ENCODE measurements at regions not wholly inside any gene's neighbourhood (a gene's known extent, or its start where the extent isn't known, plus 50 kb on each side); places are given as distances from the start of the nearest gene placed in this dataset.
A peak's percentile ranks its signal among the peaks of the same experiment; 100 is the strongest.
"Not testable (repeated sequence)": the region's sequence is repeated elsewhere in the genome, so short reads cannot be mapped to it uniquely, and the experiment has no call there.

DNA sequence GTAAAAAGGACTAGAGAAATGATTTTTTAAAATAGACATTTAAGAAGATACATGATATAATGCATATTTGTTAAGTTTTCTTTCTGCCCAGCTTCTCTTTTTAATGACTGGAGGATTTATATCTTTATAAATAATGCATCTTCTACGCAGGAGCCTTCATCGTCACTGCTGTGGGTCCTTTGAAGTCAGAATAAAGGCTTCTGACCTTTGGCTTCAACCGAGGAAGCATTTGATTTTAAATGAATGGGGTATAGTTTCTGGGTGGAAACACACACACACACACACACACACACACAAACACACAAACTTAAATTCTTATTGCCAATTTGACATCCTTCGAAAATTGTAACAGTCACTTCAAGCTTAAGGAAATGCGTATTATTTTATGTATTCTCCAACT lies 690.9 kb downstream of the BRINP3 start:
- no peaks in the 10 kb centered on the region for H3K9me3 ChIP-seq (ENCODE audit: control insufficient read depth, insufficient read depth, low read length)
- no CpG with 5 or more reads among the region's 5 CpGs for WGBS (ENCODE audit: insufficient coverage, insufficient read length)
- DNase-seq (ENCODE audit: low read depth, low spot score): no peak
- H3K4me1 ChIP-seq (ENCODE audit: control insufficient read depth, insufficient read depth, low read length): no peaks in the 10 kb centered on the region
- no peak overlapping the region for H3K4me3 ChIP-seq (ENCODE audit: low read length)
- H3K27me3 ChIP-seq (ENCODE audit: control insufficient read depth, insufficient read depth, low read length): no peaks in the 10 kb centered on the region
- H3K36me3 ChIP-seq (ENCODE audit: control insufficient read depth, insufficient read depth, low read length): no peaks in the 10 kb centered on the region
- H3K27ac ChIP-seq (ENCODE audit: low read length): no peak overlapping the region

DNA sequence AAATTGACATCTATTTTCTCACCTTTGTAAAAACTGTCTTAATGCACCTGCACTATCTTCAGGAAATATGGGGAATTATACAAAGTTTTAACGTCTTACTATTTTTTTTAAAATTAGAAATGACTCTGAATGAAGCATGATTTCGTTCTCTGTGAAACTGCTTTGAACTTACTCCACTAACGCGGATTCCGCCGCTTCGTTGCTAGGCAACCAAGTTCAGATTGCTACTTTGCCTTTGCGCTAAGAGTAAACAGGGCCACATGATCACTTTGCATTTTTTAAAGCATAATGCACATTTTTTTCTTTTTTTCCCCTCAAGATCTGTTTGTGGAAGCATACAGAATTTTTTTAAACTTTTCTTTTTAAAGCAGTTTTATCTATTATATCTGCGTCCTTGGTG lies 690.5 kb downstream of the BRINP3 start:
- Histone ChIP-seq H3K4me3 (ENCODE audit: low read length) (no peak overlapping the region), H3K9me3 (ENCODE audit: control insufficient read depth, insufficient read depth, low read length) (no peaks in the 10 kb centered on the region), H3K27ac (ENCODE audit: low read length) (no peak overlapping the region), H3K36me3 (ENCODE audit: control insufficient read depth, insufficient read depth, low read length) (no peaks in the 10 kb centered on the region), H3K4me1 (ENCODE audit: control insufficient read depth, insufficient read depth, low read length) (no peaks in the 10 kb centered on the region), H3K27me3 (ENCODE audit: control insufficient read depth, insufficient read depth, low read length) (no peaks in the 10 kb centered on the region)
- DNase-seq (ENCODE audit: low read depth, low spot score): peak; percentile 18
- WGBS (ENCODE audit: insufficient coverage, insufficient read length): no CpG with 5 or more reads among the region's 9 CpGs

DNA sequence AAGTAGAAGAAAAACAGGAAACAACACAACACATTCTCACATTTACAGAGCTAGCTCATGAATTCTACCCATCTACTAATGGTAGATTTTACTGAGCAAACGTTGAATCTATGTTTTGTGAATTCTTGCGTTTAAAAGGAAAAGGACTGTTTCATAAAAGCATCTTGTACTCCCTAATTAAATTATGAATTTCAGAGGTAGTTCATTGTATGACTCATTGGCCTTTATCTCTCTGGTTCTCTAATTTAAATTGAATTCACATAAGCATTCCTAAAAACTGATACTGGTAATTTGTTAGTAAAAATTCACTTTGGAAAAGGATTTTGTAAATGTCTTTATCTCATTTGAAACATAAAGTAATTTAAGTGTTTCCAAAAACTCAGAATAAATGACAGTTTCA lies 687.3 kb downstream of the BRINP3 start:
- WGBS (ENCODE audit: insufficient coverage, insufficient read length): no CpG with 5 or more reads among the region's 2 CpGs
- H3K27me3 ChIP-seq (ENCODE audit: control insufficient read depth, insufficient read depth, low read length): no peaks in the 10 kb centered on the region

GRCh38 chr1:189803364-189803763 lies 674.3 kb downstream of the BRINP3 start:
- peak; percentile 9 for DNase-seq (ENCODE audit: low read depth, low spot score)
- Histone ChIP-seq H3K36me3 (ENCODE audit: control insufficient read depth, insufficient read depth, low read length) (no peaks in the 10 kb centered on the region), H3K4me1 (ENCODE audit: control insufficient read depth, insufficient read depth, low read length) (no peaks in the 10 kb centered on the region), H3K27me3 (ENCODE audit: control insufficient read depth, insufficient read depth, low read length) (no peaks in the 10 kb centered on the region), H3K9me3 (ENCODE audit: control insufficient read depth, insufficient read depth, low read length) (no peaks in the 10 kb centered on the region), H3K27ac (ENCODE audit: low read length) (no peak overlapping the region), H3K4me3 (ENCODE audit: low read length) (no peak overlapping the region)
- WGBS (ENCODE audit: insufficient coverage, insufficient read length): no CpG with 5 or more reads among the region's 3 CpGs

More for the DNA sequence above, 687.3 kb downstream of the BRINP3 start:
- H3K4me1 ChIP-seq (ENCODE audit: control insufficient read depth, insufficient read depth, low read length): no peaks in the 10 kb centered on the region
- H3K36me3 ChIP-seq (ENCODE audit: control insufficient read depth, insufficient read depth, low read length): no peaks in the 10 kb centered on the region
- H3K9me3 ChIP-seq (ENCODE audit: control insufficient read depth, insufficient read depth, low read length): no peaks in the 10 kb centered on the region
- DNase-seq (ENCODE audit: low read depth, low spot score): no peak
- no peak overlapping the region for H3K4me3 ChIP-seq (ENCODE audit: low read length)
- no peak overlapping the region for H3K27ac ChIP-seq (ENCODE audit: low read length)

- H3K4me3 ChIP-seq (ENCODE audit: low read length): no peak overlapping the region
- H3K36me3 ChIP-seq (ENCODE audit: control insufficient read depth, insufficient read depth, low read length): no peaks in the 10 kb centered on the region
- H3K9me3 ChIP-seq (ENCODE audit: control insufficient read depth, insufficient read depth, low read length): no peaks in the 10 kb centered on the region
- no peaks in the 10 kb centered on the region for H3K27me3 ChIP-seq (ENCODE audit: control insufficient read depth, insufficient read depth, low read length)
- H3K4me1 ChIP-seq (ENCODE audit: control insufficient read depth, insufficient read depth, low read length): no peaks in the 10 kb centered on the region
- no CpG with 5 or more reads among the region's 2 CpGs for WGBS (ENCODE audit: insufficient coverage, insufficient read length)
- DNase-seq (ENCODE audit: low read depth, low spot score): no peak
- H3K27ac ChIP-seq (ENCODE audit: low read length): no peak overlapping the region
Measured at GRCh38 chr1:189804352-189804751, 673.3 kb downstream of the BRINP3 start.

- WGBS (ENCODE audit: insufficient coverage, insufficient read length): no CpG with 5 or more reads among the region's 3 CpGs
- DNase-seq (ENCODE audit: low read depth, low spot score): no peak
- H3K27me3 ChIP-seq (ENCODE audit: control insufficient read depth, insufficient read depth, low read length): no peaks in the 10 kb centered on the region
- H3K9me3 ChIP-seq (ENCODE audit: control insufficient read depth, insufficient read depth, low read length): no peaks in the 10 kb centered on the region
- H3K4me3 ChIP-seq (ENCODE audit: low read length): no peak overlapping the region
- H3K27ac ChIP-seq (ENCODE audit: low read length): no peak overlapping the region
- no peaks in the 10 kb centered on the region for H3K36me3 ChIP-seq (ENCODE audit: control insufficient read depth, insufficient read depth, low read length)
- no peaks in the 10 kb centered on the region for H3K4me1 ChIP-seq (ENCODE audit: control insufficient read depth, insufficient read depth, low read length)
Measured at GRCh38 chr1:189805735-189806134, 671.9 kb downstream of the BRINP3 start.

GRCh38 chr1:189810639-189811038 lies 667.0 kb downstream of the BRINP3 start:
- H3K4me3 ChIP-seq (ENCODE audit: low read length); H3K9me3 ChIP-seq (ENCODE audit: control insufficient read depth, insufficient read depth, low read length): not testable (repeated sequence)
- no CpG with 5 or more reads among the region's 10 CpGs for WGBS (ENCODE audit: insufficient coverage, insufficient read length)

GRCh38 chr1:189811960-189812359 lies 665.7 kb downstream of the BRINP3 start:
- WGBS (ENCODE audit: insufficient coverage, insufficient read length): no CpG with 5 or more reads among the region's 2 CpGs
- no peak overlapping the region for H3K27ac ChIP-seq (ENCODE audit: low read length)

More at GRCh38 chr1:189810639-189811038, 667.0 kb downstream of the BRINP3 start:
- H3K27me3 ChIP-seq (ENCODE audit: control insufficient read depth, insufficient read depth, low read length); H3K27ac ChIP-seq (ENCODE audit: low read length); DNase-seq (ENCODE audit: low read depth, low spot score); H3K4me1 ChIP-seq (ENCODE audit: control insufficient read depth, insufficient read depth, low read length); H3K36me3 ChIP-seq (ENCODE audit: control insufficient read depth, insufficient read depth, low read length): not testable (repeated sequence)

GRCh38 chr1:189816558-189816957 lies 661.1 kb downstream of the BRINP3 start:
- WGBS (ENCODE audit: insufficient coverage, insufficient read length): no CpG with 5 or more reads among the region's 1 CpG
- Histone ChIP-seq H3K4me3 (ENCODE audit: low read length) (no peak overlapping the region), H3K4me1 (ENCODE audit: control insufficient read depth, insufficient read depth, low read length) (no peaks in the 10 kb centered on the region), H3K27ac (ENCODE audit: low read length) (no peak overlapping the region), H3K9me3 (ENCODE audit: control insufficient read depth, insufficient read depth, low read length) (no peaks in the 10 kb centered on the region), H3K36me3 (ENCODE audit: control insufficient read depth, insufficient read depth, low read length) (no peaks in the 10 kb centered on the region), H3K27me3 (ENCODE audit: control insufficient read depth, insufficient read depth, low read length) (no peaks in the 10 kb centered on the region)
- no peak for DNase-seq (ENCODE audit: low read depth, low spot score)

More at GRCh38 chr1:189811960-189812359, 665.7 kb downstream of the BRINP3 start:
- Histone ChIP-seq H3K36me3 (ENCODE audit: control insufficient read depth, insufficient read depth, low read length) (no peaks in the 10 kb centered on the region), H3K4me3 (ENCODE audit: low read length) (no peak overlapping the region), H3K9me3 (ENCODE audit: control insufficient read depth, insufficient read depth, low read length) (no peaks in the 10 kb centered on the region), H3K27me3 (ENCODE audit: control insufficient read depth, insufficient read depth, low read length) (no peaks in the 10 kb centered on the region), H3K4me1 (ENCODE audit: control insufficient read depth, insufficient read depth, low read length) (no peaks in the 10 kb centered on the region)
- DNase-seq (ENCODE audit: low read depth, low spot score): no peak

DNA sequence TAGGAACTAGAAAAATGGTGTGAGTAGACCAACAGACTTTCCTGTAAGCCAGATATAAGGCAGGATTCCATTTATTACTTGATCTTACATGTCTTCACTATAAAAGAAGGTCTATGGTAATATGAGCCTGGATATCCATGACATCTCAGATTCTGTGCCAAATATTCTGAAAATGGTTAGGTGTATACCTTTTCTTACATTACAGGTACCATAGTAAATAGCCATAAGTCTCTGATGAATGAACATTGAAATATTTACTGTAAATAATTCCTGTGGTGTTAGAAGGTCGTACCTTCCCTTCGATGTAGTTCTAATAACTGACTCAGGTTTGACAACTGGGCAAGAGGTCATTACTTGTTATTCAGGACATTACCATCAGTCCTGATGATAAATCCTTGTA lies 657.9 kb downstream of the BRINP3 start:
- Histone ChIP-seq H3K4me1 (ENCODE audit: control insufficient read depth, insufficient read depth, low read length) (no peaks in the 10 kb centered on the region), H3K27ac (ENCODE audit: low read length) (no peak overlapping the region), H3K27me3 (ENCODE audit: control insufficient read depth, insufficient read depth, low read length) (no peaks in the 10 kb centered on the region), H3K36me3 (ENCODE audit: control insufficient read depth, insufficient read depth, low read length) (no peaks in the 10 kb centered on the region), H3K9me3 (ENCODE audit: control insufficient read depth, insufficient read depth, low read length) (no peaks in the 10 kb centered on the region), H3K4me3 (ENCODE audit: low read length) (no peak overlapping the region)
- no CpG with 5 or more reads among the region's 2 CpGs for WGBS (ENCODE audit: insufficient coverage, insufficient read length)
- no peak for DNase-seq (ENCODE audit: low read depth, low spot score)

- DNase-seq (ENCODE audit: low read depth, low spot score): no peak
- Histone ChIP-seq H3K4me3 (ENCODE audit: low read length) (no peak overlapping the region), H3K27ac (ENCODE audit: low read length) (no peak overlapping the region), H3K36me3 (ENCODE audit: control insufficient read depth, insufficient read depth, low read length) (no peaks in the 10 kb centered on the region), H3K27me3 (ENCODE audit: control insufficient read depth, insufficient read depth, low read length) (no peaks in the 10 kb centered on the region), H3K9me3 (ENCODE audit: control insufficient read depth, insufficient read depth, low read length) (no peaks in the 10 kb centered on the region), H3K4me1 (ENCODE audit: control insufficient read depth, insufficient read depth, low read length) (no peaks in the 10 kb centered on the region)
- WGBS (ENCODE audit: insufficient coverage, insufficient read length): no CpG with 5 or more reads among the region's 1 CpG
Measured at GRCh38 chr1:189821833-189822232, 655.8 kb downstream of the BRINP3 start.

All from iPS DF 6.9 (cell line).